HG02763 (cell line): ENCODE measurements at regions not wholly inside any gene's neighbourhood (a gene's known extent, or its start where the extent isn't known, plus 50 kb on each side); places are given as distances from the start of the nearest gene placed in this dataset.

Experiments used
- ATAC-seq: cut with Tn5 transposase; IDR thresholded peaks from one replicate; pipeline ENCODE4 v1.9.1; 2021; ENCODE audit warnings: mild to moderate bottlenecking, moderate library complexity; ENCODE audit not compliant: unreplicated experiment

DNA sequence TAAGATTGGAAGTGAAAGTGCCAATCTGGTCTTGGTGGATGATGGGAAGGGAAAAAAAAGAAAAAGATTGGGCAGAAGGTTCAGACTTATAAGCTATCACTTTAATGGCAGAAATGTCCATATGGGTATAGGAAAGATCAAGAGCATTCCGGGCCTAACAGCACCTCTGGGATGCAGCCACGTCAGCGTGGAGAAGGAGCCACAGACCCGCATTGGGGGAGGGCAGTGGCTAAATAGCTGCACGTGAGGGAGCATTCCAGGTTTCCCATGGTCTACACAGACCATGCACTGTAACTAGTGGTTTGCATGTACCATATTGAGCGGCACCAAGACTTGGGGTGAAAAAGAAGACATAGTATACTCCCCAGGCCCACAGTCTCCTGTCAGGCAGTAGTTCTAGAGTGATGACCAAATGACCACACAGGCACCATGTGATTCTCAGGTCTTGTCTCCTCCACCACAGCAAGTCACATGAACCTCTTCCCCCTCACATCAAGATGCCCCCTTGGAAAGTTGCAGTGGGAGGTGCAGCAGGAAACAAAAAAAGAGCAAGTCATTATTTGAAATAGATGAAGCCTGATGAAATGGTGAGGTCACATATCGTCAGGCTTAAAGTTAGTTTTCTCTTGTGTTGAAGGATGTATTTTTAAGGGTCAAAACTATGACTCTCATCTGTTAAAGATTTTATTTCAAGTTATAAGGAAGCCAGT lies 94.4 kb upstream of the TNFAIP3 start:
- no peak for ATAC-seq

DNA sequence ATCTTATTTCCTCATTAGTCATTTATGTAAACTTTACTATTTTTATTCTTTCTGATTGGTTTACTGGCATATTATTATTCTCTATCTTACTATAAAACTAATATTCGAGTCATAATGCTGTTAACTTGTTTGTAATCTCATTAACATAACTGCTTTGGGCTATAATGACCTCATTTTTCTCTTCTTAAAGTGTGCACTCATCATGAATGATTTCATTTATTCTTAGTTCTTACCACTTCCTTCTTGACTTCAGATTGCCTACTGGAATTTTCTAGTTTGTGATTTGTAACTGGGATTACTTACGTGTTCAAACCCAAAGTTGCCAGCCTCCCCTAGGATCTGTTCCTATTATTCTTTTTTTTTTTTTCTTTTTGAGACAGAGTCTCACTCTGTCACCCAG lies 91.8 kb upstream of the TNFAIP3 start:
- ATAC-seq = no peak

DNA sequence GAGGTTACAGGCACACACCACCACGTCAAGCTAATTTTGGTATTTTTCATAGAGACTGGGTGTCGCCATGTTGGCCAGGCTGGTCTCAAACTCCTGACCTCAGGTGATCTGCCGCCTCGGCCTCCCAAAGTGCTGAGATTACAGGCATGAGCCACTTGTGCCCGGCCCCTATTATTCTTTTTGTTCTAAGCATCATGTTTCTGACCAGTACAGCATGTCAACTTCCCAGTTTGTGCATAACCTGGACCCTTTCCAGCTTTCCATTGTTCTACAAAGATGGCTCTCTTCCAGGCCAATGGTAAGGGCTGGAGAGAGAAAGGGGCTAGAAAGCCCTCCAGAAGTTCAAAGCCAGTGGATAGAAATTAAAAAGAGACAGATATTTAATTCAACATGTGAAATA lies 91.3 kb upstream of the TNFAIP3 start:
- no peak for ATAC-seq

DNA sequence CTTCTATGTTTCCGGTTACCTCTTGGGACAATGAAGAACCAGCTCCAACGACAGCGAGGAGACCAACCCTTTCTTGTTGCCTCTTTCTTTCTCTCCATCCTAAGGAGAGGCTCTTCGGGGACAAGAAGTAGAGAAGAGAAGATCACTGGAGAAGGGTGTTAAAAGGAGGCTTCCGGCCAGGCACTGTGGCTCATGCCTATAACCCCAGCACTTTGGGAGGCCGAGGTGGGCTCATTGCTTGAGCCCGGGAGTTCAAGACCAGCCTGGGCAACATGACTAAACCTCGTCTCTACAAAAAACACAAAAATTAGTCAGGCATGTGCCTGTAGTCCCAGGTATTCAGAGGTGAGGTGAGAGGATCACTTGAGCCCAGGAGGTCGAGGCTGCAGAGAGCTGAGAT lies 90.8 kb upstream of the TNFAIP3 start:
- no peak for ATAC-seq

DNA sequence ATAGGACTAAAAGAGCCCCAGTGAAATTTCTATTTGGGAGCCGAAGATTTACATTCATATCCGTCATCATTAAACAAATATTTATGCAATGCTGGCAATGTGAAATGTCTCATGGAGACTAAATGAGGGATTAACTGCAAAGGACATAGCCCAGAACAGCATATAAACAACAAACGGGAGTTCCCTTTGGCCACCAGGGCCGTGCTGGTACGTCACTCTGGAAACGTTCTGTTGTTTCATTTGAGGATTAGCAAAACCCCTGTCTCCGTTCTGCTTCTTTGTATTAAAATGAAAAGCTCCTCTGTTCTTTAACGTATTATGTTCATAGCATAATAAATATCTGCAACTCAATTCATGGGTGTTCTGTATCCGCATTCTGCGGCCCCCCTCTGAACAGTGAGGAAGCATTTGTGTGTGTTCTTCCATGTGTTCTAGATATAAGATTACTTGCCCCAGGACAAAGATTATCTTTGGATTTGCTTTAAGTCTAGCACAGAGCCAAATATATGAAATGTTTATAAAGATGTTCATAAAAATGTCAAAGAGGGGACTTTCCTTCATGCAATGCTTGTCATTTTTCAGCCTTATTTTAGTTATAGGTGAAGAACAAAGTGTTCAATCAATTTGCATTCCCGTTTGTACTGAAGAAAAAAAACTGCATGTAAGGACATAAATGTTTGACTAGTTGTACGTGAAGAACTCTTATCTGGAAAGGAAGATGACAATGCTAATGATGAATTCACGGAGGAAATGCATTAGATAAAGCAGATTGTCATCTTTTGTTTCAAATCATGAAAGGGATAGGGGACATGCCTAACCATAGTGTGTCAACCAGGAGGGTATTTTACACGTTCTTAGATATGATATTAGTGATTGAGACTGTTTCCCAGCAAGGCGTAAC lies 90.0 kb upstream of the TNFAIP3 start:
- no peak for ATAC-seq

DNA sequence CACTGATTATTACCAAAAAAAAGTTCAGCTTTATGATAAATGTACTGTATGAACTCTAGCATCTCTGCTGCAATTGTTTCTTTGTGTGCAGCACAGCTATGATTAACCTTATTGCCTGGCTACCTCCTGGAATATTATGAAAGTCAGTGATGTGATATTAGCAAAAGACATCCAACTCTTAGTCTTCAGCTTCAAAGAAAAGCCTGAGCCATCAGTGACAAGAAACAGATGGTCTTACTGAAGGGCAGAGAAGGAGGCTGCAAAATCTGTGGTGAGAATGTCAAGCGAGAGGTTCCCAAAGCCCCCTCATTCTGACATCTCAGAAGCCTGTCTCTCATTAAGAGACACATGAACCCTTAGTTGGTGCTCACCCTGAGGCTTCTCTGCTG lies 89.4 kb upstream of the TNFAIP3 start:
- no peak for ATAC-seq

DNA sequence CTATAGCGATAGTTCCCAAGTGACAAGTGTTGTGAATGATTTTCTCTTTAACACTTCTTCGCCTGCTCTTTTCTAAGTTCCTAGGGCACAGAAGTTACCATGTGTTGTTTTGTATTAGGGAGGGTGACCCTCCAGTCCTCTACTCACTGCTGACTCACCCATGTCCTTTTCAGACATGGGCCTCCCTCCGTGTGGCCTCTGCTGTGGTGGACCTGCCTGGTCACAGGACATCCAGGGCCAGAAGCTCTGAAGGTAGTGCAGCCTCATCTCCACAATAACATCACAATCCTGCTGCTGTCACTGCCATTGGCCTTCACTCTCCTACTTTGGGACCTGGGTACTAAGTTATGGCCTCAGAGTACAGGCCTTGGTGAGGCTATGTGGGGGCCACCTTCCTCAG lies 87.1 kb upstream of the TNFAIP3 start:
- no peak for ATAC-seq

DNA sequence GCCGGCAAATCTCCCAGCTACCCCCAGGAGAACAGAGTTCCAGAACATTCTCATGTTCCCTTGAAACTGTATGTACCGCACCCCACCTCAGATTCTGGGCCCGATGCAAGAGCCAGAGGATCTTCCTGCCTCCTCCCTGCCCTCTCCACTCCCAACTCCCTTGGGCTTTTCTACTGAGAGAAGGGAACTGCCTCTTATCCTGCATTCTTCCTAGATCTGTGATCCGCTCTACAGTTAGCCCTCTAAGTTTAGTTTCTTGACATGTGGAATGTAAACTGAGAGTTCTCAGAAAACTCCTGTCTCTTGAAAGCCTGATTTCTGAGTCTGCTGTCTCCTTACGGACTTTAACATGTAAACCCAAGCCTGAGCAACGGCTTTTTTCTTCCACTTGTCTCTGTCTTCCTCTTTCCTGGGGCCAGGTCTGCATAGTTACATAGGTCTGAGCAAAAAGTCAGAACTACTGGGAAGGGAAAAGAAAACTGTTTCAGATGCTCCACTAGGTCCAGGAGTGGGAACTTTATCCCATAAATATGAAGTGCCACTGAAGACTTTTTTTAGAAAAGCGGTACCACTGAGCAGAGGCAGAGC lies 86.5 kb upstream of the TNFAIP3 start:
- ATAC-seq = no peak

DNA sequence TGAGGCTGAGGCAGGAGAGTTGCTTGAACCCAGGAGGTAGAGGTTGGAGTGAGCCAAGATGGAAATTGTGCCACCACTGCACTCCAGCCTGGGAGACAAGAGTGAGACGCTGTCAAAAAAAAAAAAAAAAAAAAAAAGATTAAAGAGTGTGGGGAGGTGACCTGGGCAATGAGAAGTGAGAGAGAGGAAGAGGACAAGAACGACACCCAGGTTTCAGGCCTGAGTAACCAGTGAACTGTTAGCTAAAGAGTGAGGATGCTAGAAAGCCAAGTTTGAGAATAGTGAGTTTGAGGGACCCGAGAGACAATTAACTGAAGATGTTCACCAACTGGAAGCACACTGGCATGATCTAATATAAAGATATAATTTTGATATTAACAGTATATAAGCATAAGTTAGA lies 85.4 kb upstream of the TNFAIP3 start:
- ATAC-seq = no peak

DNA sequence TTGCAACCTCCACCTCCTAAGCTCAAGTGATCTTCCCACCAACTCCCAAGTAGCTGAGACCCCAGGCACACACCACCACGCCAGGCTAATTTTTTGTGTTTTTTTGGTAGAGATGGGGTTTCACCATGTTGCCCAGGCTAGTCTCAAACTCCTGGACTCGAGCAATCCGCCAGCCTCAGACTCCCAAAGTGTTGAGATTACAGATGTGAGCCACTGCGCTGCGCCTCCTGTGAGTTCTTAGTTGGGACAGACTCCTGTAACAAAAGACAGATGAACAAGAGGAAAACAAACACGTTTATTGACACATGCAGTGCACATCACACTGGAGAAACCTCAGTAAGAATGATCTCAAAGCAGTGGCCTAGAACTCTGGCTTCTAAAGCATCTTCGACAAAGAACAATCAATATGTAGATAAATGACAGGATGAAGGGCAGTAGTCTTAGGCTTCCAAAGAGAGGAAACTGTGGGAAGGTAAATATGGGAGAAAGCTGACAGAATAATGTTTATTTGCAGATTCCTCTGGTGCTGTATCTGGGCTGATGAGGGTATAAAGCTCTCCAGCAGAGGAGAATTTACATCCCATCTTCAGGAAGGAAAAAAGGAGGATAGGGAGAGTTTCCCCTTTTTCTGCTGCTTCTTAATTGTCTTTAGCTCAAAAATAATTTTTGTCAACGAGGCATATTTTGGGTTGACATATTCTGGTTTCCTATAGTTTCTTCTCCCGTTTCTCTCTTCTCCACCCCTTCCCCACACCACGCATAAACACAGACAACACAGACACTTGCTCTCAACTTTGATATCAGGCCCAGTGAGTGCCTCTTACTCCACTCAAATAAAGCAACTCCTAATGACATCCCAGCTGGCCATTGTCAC lies 84.7 kb upstream of the TNFAIP3 start:
- no peak for ATAC-seq

DNA sequence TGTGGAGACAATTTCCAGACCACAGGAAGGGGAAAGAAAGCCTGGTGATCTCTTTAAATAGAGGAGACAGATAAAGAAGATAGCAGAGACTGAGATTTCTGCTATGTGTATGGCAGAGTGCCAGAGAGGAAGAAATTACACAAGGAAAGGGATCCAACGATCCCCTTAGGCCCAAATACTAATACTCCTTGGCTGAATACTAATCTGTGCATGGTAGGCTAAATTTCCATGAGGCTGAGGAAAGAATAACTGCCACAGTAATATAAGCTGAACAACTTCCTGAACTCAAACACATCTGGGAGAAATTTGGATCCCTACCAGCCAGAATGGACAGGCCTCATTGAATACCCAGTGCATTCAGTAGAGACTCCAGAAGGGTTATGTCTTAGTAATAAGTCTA lies 83.3 kb upstream of the TNFAIP3 start:
- ATAC-seq = no peak

DNA sequence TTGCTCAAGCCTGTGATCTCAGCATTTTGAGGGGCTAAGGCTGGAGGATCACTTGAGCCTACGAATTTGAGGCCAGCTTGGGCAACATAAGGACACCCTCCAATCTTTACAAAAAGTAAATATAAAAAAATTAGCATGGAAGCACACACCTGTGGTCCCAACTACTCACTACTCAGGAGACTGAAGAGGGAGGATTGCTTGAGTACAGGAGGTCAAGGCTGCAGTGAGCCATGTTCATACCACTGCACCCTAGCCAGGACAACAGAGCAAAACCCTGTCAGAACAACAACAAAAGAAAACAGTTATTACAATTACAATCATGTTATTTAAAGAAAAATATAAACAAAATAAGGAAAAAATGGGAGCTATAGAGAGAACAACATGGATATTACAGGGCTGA lies 82.5 kb upstream of the TNFAIP3 start:
- ATAC-seq = no peak

DNA sequence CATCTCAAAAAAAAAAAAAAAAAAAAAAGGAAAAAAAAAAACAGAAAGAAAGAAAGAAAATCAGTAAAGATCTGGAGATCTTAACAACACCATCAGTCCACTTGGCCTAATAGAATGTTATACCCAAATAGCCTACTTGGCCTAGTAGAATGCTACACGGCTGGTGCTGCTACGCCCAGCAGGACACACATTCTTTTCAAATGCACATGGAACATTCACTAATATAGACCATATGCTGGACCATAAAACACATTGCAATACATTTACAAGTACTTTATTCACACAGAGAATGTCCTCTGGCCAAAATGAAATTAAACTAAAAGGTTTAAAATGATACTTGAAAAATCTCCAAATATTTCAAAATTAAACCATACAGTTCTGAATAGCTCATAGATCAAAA lies 80.0 kb upstream of the TNFAIP3 start:
- ATAC-seq = no peak

DNA sequence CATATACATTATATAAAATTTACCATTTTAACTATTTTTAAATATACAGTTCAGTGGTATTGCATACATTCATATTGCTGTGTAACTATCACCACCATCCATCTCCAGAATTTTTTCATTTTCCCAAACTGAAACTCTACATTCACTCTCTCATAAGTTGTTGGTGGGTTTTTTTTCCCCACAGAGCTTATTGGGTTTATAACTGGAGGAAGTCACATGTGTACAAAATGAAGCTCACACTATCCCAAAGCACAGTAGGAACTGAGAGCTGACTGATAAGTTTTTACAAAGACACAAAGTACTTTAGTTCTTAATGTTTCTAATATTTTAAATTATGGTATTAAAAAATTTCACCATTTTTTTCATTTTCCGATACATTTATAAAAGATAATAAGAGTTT lies 78.8 kb upstream of the TNFAIP3 start:
- ATAC-seq = no peak

DNA sequence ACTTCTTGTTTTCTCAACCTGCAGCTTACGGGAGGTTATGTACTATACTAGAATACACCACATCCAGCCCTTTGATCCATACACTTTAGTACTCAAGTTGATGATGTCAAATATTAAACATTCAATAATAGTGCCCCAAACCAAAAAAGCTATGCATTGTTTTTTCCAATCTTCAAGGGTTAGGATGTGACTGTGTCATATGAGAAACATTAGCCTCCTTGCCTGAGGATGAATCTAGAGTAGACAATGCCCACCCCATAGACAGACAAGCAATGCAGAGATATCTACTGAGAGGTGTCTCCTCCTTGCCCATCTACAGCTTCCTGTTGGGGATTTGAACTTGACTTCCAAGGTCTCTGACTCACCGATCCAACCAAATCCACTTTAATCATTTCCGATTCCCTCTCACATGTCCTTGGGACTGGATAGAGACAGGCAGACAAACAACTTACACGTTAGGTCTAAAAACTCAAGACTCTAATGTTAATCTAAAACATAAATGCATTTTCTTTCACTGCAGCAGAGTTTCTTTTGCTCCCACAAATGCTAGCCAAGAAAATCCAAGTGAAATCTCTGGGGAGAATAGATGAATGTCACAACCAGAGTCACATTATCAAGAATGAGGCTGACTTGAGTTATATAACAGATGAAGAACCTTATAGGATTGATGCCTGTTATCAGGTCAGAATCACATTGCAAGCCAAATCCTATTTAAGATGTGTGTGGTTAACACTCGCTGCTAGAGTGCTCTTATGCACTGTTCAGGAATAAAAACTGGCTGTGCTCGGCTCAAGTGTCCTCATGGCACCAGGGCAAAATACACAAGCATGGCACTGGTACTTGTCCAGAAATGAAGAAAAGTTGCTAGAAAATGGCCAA lies 75.5 kb upstream of the TNFAIP3 start:
- no peak for ATAC-seq

DNA sequence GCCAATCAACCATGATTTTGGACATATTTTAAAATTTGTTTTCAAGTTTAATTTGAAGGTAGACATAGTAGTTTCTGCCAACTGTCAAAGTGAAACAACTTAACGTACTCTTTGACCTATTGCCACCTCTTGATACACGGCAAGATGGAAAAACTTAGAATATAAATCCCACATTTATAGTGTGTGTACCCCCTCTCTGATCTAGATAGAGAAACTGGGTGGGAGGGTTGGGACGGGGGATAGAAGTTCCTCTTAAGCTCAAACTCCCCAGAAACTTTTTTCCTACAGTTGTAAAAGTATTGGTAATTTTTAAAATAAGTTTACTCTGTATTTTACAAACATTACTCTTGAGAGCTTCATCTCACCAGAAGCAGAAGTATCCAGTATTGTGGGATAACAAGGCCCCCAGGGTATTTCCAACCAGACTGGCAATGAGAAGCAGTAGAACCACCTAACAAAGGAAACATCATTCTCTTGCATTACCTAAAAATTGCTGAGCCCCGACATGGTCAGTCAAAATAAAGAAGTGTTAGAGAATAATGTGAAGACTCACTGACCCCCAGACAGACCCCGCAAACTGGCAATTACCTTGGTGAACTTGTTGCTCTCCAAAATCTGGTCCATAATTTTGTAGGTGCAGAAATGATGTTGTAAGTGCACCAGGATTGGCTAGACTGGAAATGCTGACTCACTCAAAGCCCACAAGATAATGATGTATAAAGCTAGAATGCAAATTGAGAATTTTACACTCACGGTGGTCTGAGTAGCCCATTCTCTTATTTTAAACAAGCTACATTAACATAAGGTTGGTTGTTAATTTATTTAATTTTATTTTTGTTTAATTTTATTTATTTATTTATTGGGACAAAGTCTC lies 74.7 kb upstream of the TNFAIP3 start:
- ATAC-seq = no peak

DNA sequence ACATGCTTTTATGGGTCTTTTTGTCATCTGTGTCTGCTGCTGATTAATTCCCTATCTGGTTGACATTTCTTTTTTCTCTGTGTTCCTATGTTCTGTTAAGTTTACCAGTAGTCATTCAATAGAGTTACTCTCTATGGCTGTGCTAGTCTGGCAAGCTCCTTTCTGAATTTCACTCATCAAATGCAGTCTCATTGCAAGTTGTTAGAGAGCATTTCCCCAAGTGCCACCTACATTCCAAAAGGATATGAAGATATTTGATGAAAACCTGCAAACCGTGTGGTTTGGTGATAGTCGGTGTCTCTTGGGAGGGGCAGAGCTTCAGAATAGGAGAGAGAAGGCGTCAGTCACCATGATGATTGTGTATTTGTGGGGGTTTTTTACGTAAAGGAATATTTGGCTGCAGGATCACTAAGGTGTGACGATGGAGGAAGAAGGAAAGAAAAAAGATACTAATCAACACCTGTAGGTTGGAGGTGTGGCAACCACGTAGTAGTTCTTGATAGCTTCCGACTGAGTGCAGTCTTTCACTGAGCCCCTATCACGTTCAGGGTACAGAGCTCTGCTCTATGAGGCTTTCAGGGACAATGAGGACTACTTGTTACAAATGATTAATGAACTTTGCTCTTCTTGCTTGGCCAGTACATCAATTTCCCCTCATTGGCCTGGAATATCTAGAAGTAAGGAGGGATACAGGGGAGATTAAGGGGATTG lies 73.1 kb upstream of the TNFAIP3 start:
- no peak for ATAC-seq

DNA sequence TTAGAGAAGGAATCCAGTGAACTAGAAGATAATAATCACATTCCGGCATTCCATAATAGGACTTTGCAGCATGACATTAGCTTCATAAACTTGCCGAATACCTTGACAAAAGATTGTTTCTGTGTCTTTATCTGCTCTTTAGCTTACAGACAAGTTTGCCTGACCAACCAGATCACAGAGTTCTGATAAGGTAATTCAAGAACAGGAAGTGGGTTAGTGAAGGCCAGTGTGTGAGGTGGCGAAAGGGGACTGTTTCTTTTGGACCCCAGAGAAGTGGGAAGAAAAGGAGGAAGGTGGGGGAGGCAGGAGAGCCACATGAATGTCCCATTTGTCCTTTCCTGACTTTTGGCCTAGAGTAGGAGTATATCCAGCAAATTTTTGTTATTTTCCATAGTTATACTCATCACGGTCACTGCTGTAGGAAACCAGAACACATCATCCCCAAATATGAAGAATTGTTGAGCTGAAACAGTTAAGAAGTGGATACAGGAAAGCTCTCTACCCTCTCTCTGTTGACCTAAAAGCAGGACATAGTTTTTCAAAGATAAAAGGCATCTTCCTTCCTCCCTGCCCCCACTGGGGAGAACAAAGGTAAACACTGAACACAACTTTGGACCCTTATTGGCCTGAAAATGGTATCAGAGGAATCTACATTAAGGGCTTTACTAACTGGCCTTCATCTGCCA lies 72.4 kb upstream of the TNFAIP3 start:
- no peak for ATAC-seq
